Epithelial cell of esophagus (primary cell): ENCODE measurements at regions not wholly inside any gene's neighbourhood (a gene's known extent, or its start where the extent isn't known, plus 50 kb on each side); places are given as distances from the start of the nearest gene placed in this dataset.

ENCODE experiments used
- DNase-seq: peaks from one replicate; pipeline ENCODE4 v3.0.0; 2010; ENCODE audit warnings: low read depth
- H3K4me3 ChIP-seq: 2 replicates; pipeline ENCODE4 v1.5.1; 2011; ENCODE audit warnings: mild to moderate bottlenecking, low read length, control low read depth
- TF ChIP-seq, protein P1 (sequence below): IDR thresholded peaks from 2 replicates; pipeline ENCODE4 v1.5.1; 2011; ENCODE audit warnings: low read depth, mild to moderate bottlenecking, low read length, control low read depth, inconsistent platforms; ENCODE audit not compliant: insufficient read depth; ENCODE audit errors: missing control alignments

DNA sequence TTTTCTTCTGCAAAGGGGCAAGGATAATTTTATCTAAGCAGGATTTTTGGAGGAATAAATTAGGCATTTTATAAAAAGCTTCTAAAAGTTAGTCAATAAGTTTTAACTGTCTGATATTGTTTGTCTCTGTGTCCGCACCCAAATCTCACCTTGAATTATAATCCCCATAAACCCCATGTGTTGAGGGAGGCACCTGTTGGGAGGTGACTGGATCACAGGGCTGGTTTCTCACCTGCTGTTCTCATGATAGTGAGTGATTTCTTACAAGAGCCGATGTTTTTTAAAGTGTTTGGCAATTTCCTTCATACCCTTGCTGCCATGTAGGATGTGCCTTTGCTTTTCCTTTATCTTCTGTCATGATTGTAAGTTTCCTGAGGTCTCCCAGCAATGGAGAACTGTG, 481.4 kb downstream of the GBA3 start:
- no peak for DNase-seq
- H3K4me3 ChIP-seq = no peak overlapping the region
- TF ChIP-seq, protein P1, sequence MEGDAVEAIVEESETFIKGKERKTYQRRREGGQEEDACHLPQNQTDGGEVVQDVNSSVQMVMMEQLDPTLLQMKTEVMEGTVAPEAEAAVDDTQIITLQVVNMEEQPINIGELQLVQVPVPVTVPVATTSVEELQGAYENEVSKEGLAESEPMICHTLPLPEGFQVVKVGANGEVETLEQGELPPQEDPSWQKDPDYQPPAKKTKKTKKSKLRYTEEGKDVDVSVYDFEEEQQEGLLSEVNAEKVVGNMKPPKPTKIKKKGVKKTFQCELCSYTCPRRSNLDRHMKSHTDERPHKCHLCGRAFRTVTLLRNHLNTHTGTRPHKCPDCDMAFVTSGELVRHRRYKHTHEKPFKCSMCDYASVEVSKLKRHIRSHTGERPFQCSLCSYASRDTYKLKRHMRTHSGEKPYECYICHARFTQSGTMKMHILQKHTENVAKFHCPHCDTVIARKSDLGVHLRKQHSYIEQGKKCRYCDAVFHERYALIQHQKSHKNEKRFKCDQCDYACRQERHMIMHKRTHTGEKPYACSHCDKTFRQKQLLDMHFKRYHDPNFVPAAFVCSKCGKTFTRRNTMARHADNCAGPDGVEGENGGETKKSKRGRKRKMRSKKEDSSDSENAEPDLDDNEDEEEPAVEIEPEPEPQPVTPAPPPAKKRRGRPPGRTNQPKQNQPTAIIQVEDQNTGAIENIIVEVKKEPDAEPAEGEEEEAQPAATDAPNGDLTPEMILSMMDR = no peak

DNA sequence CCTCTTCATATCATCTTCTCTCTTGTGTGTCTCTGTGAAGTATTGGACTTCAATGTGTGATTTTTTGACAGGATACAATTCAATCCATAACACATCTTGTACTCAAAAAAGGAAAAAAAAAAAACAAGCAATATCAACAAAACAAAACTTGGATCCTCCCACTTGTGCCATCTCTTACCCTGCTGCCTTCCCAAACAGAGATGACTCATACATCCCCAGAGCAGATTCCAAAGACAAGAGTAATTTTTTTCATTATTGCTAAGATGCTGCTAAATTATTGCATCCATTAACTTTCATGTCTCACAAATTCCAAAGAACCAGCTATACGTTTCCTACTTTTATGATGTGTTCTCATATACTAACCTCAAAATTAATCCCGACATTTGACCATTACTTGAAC, 479.2 kb downstream of the GBA3 start:
- TF ChIP-seq, protein P1 = no peak
- DNase-seq = peak; percentile 11

DNA sequence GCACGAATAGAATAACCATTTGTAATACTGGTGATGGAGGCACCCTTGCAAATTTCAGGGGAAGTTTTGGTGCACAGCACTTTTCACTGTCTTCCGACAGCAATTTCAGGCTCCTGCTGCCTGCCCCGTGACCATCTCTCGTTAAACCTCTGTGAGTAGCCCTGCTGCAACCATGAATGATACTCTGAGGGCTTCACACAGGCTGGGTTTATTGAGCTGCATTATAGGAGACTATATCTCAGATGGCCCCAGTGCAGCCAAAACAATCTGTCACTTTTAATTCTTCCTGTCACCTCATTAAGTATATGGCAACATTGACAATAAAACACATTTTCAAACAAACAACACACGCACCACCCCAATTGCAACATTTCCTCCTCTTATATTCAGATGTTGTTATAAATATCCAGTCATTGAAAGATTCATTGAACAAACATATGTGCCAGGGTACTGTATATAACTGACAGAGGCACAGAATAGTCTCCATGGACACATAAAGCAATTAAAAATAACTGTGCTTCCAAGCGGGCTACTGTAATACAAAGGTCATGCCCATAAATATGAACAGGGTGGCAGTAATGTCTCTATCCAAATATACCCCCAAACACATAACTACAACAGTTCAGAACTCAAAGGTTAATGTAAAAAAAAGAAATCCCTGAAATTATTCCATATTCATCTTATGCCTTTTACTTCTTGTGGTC, 477.0 kb downstream of the GBA3 start:
- TF ChIP-seq, protein P1 = no peak
- no peak for DNase-seq
- H3K4me3 ChIP-seq = no peak overlapping the region

More for the DNA sequence above, 479.2 kb downstream of the GBA3 start:
- no peak overlapping the region for H3K4me3 ChIP-seq

DNA sequence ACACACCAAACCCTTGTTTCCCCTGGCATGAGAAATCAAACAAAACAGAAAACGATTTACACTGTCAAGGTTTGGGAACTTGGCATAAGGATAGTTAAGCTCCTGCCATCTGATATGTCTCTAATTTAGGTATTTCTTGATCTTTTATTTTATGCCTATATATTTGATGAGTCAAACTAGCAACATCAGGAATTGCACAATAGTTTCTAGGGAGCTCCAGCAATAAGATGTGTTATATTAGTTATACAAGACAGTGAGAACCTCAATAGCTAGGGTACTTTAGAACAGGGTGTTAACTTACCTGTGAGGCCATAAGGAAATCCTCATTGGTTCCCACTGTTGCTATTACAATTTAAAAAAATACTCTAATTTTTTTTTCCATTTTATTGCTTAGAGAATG, 474.2 kb downstream of the GBA3 start:
- peak; percentile 20 for DNase-seq
- no peak overlapping the region for H3K4me3 ChIP-seq
- TF ChIP-seq, protein P1 = no peak

DNA sequence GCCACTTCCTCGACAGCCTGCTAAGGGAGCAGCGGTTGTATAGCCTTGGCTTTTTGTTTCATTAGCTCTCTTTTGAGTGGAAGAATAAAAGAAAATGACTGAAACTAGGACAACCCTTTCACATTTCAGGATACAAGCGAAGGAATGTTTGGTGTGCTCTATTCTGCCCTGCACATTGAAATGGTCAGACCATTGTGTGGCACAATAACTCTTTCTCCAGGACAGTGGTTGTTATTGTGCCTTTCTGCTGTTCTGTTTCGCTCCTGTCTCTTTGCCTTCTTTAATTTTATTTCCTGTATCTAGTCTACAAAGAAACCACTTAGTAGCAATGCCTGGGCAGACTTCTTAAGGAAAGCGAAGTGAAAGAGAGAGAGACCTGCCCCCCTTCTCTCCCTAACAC, 473.7 kb downstream of the GBA3 start:
- no peak overlapping the region for H3K4me3 ChIP-seq
- DNase-seq = no peak
- TF ChIP-seq, protein P1 = no peak

DNA sequence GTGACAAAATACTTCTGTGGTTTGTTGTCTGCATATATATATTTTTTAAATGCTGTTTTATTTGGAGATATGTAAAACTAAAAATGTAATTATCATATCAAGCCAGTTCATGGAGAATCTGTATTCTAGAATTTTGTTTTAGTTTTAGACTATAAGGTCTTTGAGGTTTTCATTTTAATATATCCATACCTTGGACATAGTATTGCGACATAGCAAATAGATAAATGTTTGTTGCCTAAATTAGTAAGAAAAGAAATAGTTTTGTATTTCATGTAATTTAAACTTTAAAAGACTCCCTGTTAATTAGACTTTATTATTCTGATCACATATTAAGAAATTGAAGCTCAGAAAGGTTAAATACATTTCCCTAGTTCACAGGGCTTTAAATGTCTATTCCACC, 472.9 kb downstream of the GBA3 start:
- no peak for DNase-seq
- H3K4me3 ChIP-seq = no peak overlapping the region
- TF ChIP-seq, protein P1 = no peak
